ENCODE measurements at regions not wholly inside any gene's neighbourhood (a gene's known extent, or its start where the extent isn't known, plus 50 kb on each side); places are given as distances from the start of the nearest gene placed in this dataset.
"Not testable (repeated sequence)": the region's sequence is repeated elsewhere in the genome, so short reads cannot be mapped to it uniquely, and the experiment has no call there.

GRCh38 chr3:127491323-127491722 lies 99.2 kb downstream of the TPRA1 start:
- no peak overlapping the region for H3K23ac ChIP-seq (ENCODE audit: insufficient read length, low read depth, low read length)
- Mint-ChIP-seq H3K27ac (peak overlapping the region in 1 of 3 experiments; percentile 6; a peak in 1 of 7 replicates), H3K27me3 (ENCODE audit: low read depth) (peaks cover 7% of the 10 kb centered on the region), H3K36me3 (ENCODE audit: insufficient read depth in 1 of 3, low read depth in 3 of 3) (peaks cover 12 to 21% (median 14%) of the 10 kb centered on the region in 3 experiments), H3K4me3 (no peak overlapping the region), H3K9me3 (peaks cover 16 to 18% of the 10 kb centered on the region in 2 experiments), H3K4me1 (peaks cover 15 to 24% of the 10 kb centered on the region in 2 experiments)
- H3K4ac ChIP-seq (ENCODE audit: low read depth, low read length) = no peak overlapping the region
- H2BK120ac ChIP-seq (ENCODE audit: low read depth, low read length, poor library complexity, severe bottlenecking) = no peak overlapping the region
- no peak overlapping the region for H3T11ph ChIP-seq (ENCODE audit: low read length)
- H4K20me1 ChIP-seq (ENCODE audit: control insufficient read depth, insufficient read depth, insufficient read length) = peaks cover 2% of the 10 kb centered on the region
- H3K4me1 ChIP-seq (ENCODE audit: insufficient read depth, low read length) = no peaks in the 10 kb centered on the region; the same call in 1 of the 2 replicates
- H3K18ac ChIP-seq (ENCODE audit: insufficient read length, low read depth, low read length) = no peak overlapping the region
- no peaks in the 10 kb centered on the region for H3K79me1 ChIP-seq (ENCODE audit: insufficient read depth, low read depth, low read length, poor library complexity, severe bottlenecking)
- H3K9me3 ChIP-seq (ENCODE audit: control insufficient read depth, low read depth, low read length) = no peaks in the 10 kb centered on the region
- H3K56ac ChIP-seq (ENCODE audit: insufficient read length, low read depth, low read length) = no peak overlapping the region
- H3K14ac ChIP-seq (ENCODE audit: insufficient read depth, low read length) = no peak overlapping the region
- no peak overlapping the region for H3K27ac ChIP-seq (ENCODE audit: insufficient read length, low read depth, low read length)
- no peak for DNase-seq
- no CpG with 5 or more reads among the region's 4 CpGs for WGBS (ENCODE audit: extremely low coverage, insufficient read length, low lambda C conversion rate)
- no peak overlapping the region for H2BK5ac ChIP-seq (ENCODE audit: insufficient read length, low read length)
- H4K91ac ChIP-seq (ENCODE audit: insufficient read length, low read depth, low read length) = no peak overlapping the region
- H3K4me2 ChIP-seq (ENCODE audit: insufficient read depth, insufficient read length, low read length) = no peak overlapping the region
- no peak overlapping the region for H3K9ac ChIP-seq (ENCODE audit: extremely low read depth, insufficient read length, low read length)
- H4K8ac ChIP-seq (replicated peaks; ENCODE audit: insufficient read length, low read depth, low read length) = no peak overlapping the region
- H2BK12ac ChIP-seq (ENCODE audit: insufficient read length, low read depth, low read length) = no peak overlapping the region
- H3K27me3 ChIP-seq (ENCODE audit: insufficient read depth, low read length) = no peaks in the 10 kb centered on the region
- no peaks in the 10 kb centered on the region for H3K23me2 ChIP-seq (ENCODE audit: insufficient read length, low read depth, low read length, poor library complexity, severe bottlenecking)
- H2AK5ac ChIP-seq (ENCODE audit: insufficient read length, low read length) = no peak overlapping the region
- no peak overlapping the region for H4K5ac ChIP-seq (ENCODE audit: insufficient read length, low read depth, low read length)
- H2BK20ac ChIP-seq (ENCODE audit: low read depth, low read length, poor library complexity, severe bottlenecking) = no peak overlapping the region
- no peak overlapping the region for H2BK15ac ChIP-seq (ENCODE audit: low read depth, low read length)
- H3K79me2 ChIP-seq (ENCODE audit: insufficient read depth, low read length) = no peaks in the 10 kb centered on the region
- no peak overlapping the region for H2AFZ ChIP-seq (ENCODE audit: low read length)
- TF ChIP-seq CTCF (conservative IDR thresholded peaks at IDR 0.05) = no peak

- not testable (repeated sequence) for H2BK20ac ChIP-seq (ENCODE audit: low read depth, low read length, poor library complexity, severe bottlenecking); H3K27ac Mint-ChIP-seq; H3K56ac ChIP-seq (ENCODE audit: insufficient read length, low read depth, low read length); H2AK5ac ChIP-seq (ENCODE audit: insufficient read length, low read length); H3K4me3 Mint-ChIP-seq; H2BK120ac ChIP-seq (ENCODE audit: low read depth, low read length, poor library complexity, severe bottlenecking); H3K9ac ChIP-seq (ENCODE audit: extremely low read depth, insufficient read length, low read length); H2BK5ac ChIP-seq (ENCODE audit: insufficient read length, low read length); DNase-seq; H3K4me2 ChIP-seq (ENCODE audit: insufficient read depth, insufficient read length, low read length); H3K27ac ChIP-seq (ENCODE audit: insufficient read length, low read depth, low read length); H3K27me3 Mint-ChIP-seq (ENCODE audit: low read depth); H4K91ac ChIP-seq (ENCODE audit: insufficient read length, low read depth, low read length); H3K27me3 ChIP-seq (ENCODE audit: insufficient read depth, low read length); H3K14ac ChIP-seq (ENCODE audit: insufficient read depth, low read length); H3K4ac ChIP-seq (ENCODE audit: low read depth, low read length); H4K8ac ChIP-seq (replicated peaks; ENCODE audit: insufficient read length, low read depth, low read length); H2BK12ac ChIP-seq (ENCODE audit: insufficient read length, low read depth, low read length); H4K5ac ChIP-seq (ENCODE audit: insufficient read length, low read depth, low read length); H3K4me1 ChIP-seq (ENCODE audit: insufficient read depth, low read length); H3K18ac ChIP-seq (ENCODE audit: insufficient read length, low read depth, low read length); H3K9me3 ChIP-seq (ENCODE audit: control insufficient read depth, low read depth, low read length); H3K79me1 ChIP-seq (ENCODE audit: insufficient read depth, low read depth, low read length, poor library complexity, severe bottlenecking); H3T11ph ChIP-seq (ENCODE audit: low read length); H2BK15ac ChIP-seq (ENCODE audit: low read depth, low read length); H3K23ac ChIP-seq (ENCODE audit: insufficient read length, low read depth, low read length); H3K79me2 ChIP-seq (ENCODE audit: insufficient read depth, low read length); H2AFZ ChIP-seq (ENCODE audit: low read length); H4K20me1 ChIP-seq (ENCODE audit: control insufficient read depth, insufficient read depth, insufficient read length); H3K23me2 ChIP-seq (ENCODE audit: insufficient read length, low read depth, low read length, poor library complexity, severe bottlenecking)
- Mint-ChIP-seq H3K36me3 (ENCODE audit: insufficient read depth in 1 of 3, low read depth in 3 of 3) (peaks cover 12 to 21% (median 14%) of the 10 kb centered on the region in 3 experiments), H3K4me1 (peaks cover 15 to 24% of the 10 kb centered on the region in 2 experiments), H3K9me3 (peaks cover 16 to 18% of the 10 kb centered on the region in 2 experiments)
- no CpG with 5 or more reads among the region's 2 CpGs for WGBS (ENCODE audit: extremely low coverage, insufficient read length, low lambda C conversion rate)
These were observed 99.6 kb downstream of the TPRA1 start for GRCh38 chr3:127491024-127491305.
